GM12878 (cell line): ENCODE measurements at regions not wholly inside any gene's neighbourhood (a gene's known extent, or its start where the extent isn't known, plus 50 kb on each side); places are given as distances from the start of the nearest gene placed in this dataset. TPM values are rescaled to one million over a fixed set of nuclear protein-coding genes. Genes with fewer than 3 reads are reported as not detected.

Experiments used
- ATAC-seq: fragments of 200-7000 bp; cut with Tn5 transposase; 3 replicates; pipeline ENCODE4 v1.9.1; 2020; ENCODE audit warnings: mild to moderate bottlenecking, moderate library complexity
- BruUV-seq: library from RNA; stranded (reverse); fragments of 400-500 nt; replicated peaks from 2 replicates; lab custom pipeline; 2021; lab: Mats Ljungman, UMichigan
- CTCF ChIA-PET: fragments of 300-600 bp; sonication (Branson Sonifier 250); formaldehyde crosslinking; extraction: SDS; loops from one replicate; lab custom pipeline; 2021; ENCODE audit warnings: inconsistent platforms; lab: Yijun Ruan, JAX
- POLR2A ChIA-PET: fragments of 350-600 bp; formaldehyde crosslinking; extraction: SDS; loops from one replicate; lab custom pipeline; 2021; ENCODE audit warnings: inconsistent platforms; lab: Charles Lee
- RAD21 ChIA-PET: fragments of 300-600 bp; sonication (Branson Sonifier 250); formaldehyde crosslinking; loops from one replicate; lab custom pipeline; 2023; ENCODE audit warnings: antibody characterized with exemption; ENCODE audit not compliant: unreplicated experiment; lab: Charles Lee
- SMC1A ChIA-PET: fragments of 300-600 bp; sonication (Branson Sonifier 250); formaldehyde crosslinking; loops from one replicate; lab custom pipeline; 2023; ENCODE audit not compliant: unreplicated experiment, uncharacterized antibody; lab: Charles Lee
- DNase-seq: peaks from one replicate; pipeline ENCODE4 v3.0.0-alpha.2; 2011; ENCODE audit warnings: low read depth, low spot score
- FAIRE-seq: peaks from 3 replicates; lab custom pipeline; 2011; peaks lifted over from hg19 to GRCh38; lab: Jason Lieb, UNC
- H2AFZ ChIP-seq: 2 replicates; pipeline ENCODE4 v1.6.0; 2011; ENCODE audit warnings: low read depth, low read length, control low read depth; ENCODE audit not compliant: control insufficient read depth
- H3K27ac ChIP-seq: 2 replicates; pipeline ENCODE4 v1.5.1; 2011; ENCODE audit warnings: control low read depth; ENCODE audit not compliant: control insufficient read depth, insufficient read depth
- H3K27me3 ChIP-seq, 2 experiments: replicated peaks in 1 of 2; 2 replicates each; pipeline versions ENCODE4 v1.6.0 to v1.6.1; 2011; ENCODE audit warnings: low read length in 1 of 2; ENCODE audit not compliant: control insufficient read depth in 2 of 2, insufficient read depth in 2 of 2
- H3K36me3 ChIP-seq, 2 experiments: 2 replicates each; pipeline ENCODE4 v1.5.1; 2011; ENCODE audit warnings: low read length in 1 of 2; ENCODE audit not compliant: control insufficient read depth in 2 of 2, insufficient read depth in 2 of 2
- H3K4me1 ChIP-seq: 2 replicates; pipeline ENCODE4 v1.6.1; 2011; ENCODE audit warnings: mild to moderate bottlenecking, low read length, moderate library complexity, mixed read lengths; ENCODE audit not compliant: control insufficient read depth, insufficient read depth
- H3K4me2 ChIP-seq: 2 replicates; pipeline ENCODE4 v1.6.0; 2011; ENCODE audit warnings: control low read depth; ENCODE audit not compliant: control insufficient read depth, insufficient read depth
- H3K4me3 ChIP-seq: fragments of 200-600 bp; sonication (generic); 2 replicates; pipeline ENCODE4 v1.5.1; 2016
- H3K79me2 ChIP-seq: 2 replicates; pipeline ENCODE4 v1.6.0; 2011; ENCODE audit warnings: low read length; ENCODE audit not compliant: control insufficient read depth, insufficient read depth
- H3K9ac ChIP-seq: 2 replicates; pipeline ENCODE4 v1.8.0; 2011; ENCODE audit warnings: low read length, control low read depth, mixed read lengths; ENCODE audit not compliant: control insufficient read depth, insufficient read depth
- H3K9me3 ChIP-seq: replicated peaks from 3 replicates; pipeline ENCODE4 v1.5.1; 2011; ENCODE audit warnings: mild to moderate bottlenecking, low read length; ENCODE audit not compliant: control insufficient read depth, insufficient read depth
- H4K20me1 ChIP-seq: 2 replicates; pipeline ENCODE4 v1.6.0; 2011; ENCODE audit not compliant: control insufficient read depth, insufficient read depth
- CHD1 ChIP-seq: IDR thresholded peaks from 2 replicates; pipeline ENCODE4 v1.6.1; 2012; ENCODE audit warnings: low read depth, low read length, improper control_type of control experiment
- EP300 ChIP-seq, 2 experiments: fragments of 150-350 bp in 1 of 2; IDR thresholded peaks; 2 replicates each; pipeline ENCODE4 v1.6.1; 2011 to 2012; ENCODE audit warnings: low read depth in 2 of 2, low read length in 2 of 2, borderline replicate concordance in 1 of 2, improper control_type of control experiment in 1 of 2, inconsistent platforms in 1 of 2; ENCODE audit not compliant: control insufficient read depth in 1 of 2
- MTA3 ChIP-seq: IDR thresholded peaks from 2 replicates; pipeline ENCODE4 v1.6.1; 2012; ENCODE audit warnings: low read length, inconsistent platforms, borderline replicate concordance
- NFYA ChIP-seq: IDR thresholded peaks from 2 replicates; pipeline ENCODE4 v1.6.1; 2011; ENCODE audit warnings: low read depth, mild to moderate bottlenecking, low read length, improper control_type of control experiment, borderline replicate concordance
- SPI1 ChIP-seq: IDR thresholded peaks from 2 replicates; pipeline ENCODE4 v1.6.1; 2011; ENCODE audit warnings: low read depth, mild to moderate bottlenecking, low read length, moderate library complexity, borderline replicate concordance; ENCODE audit not compliant: insufficient read depth
- TARDBP ChIP-seq: IDR thresholded peaks from 2 replicates; pipeline ENCODE4 v1.6.1; 2016; ENCODE audit warnings: borderline replicate concordance
- ZNF217 ChIP-seq: fragments of 450-650 bp; IDR thresholded peaks from 2 replicates; pipeline ENCODE4 v1.6.1; 2017; ENCODE audit warnings: antibody characterized with exemption, mild to moderate bottlenecking
- WGBS: methylation state at CpG from one replicate; pipeline ENCODE4 v1.1.6; 2016; ENCODE audit warnings: low lambda C conversion rate; ENCODE audit not compliant: insufficient replicate concordance, insufficient coverage; ENCODE audit errors: missing lambda C conversion rate; 5-methylcytosine and 5-hydroxymethylcytosine counted together
- in situ Hi-C: fragments of 300-500 bp; cut with MboI; formaldehyde crosslinking; loops from 9 replicates; pipeline ENCODE4 v1.14.3; 2018; ENCODE audit warnings: mixed read lengths
- intact Hi-C: fragments of 100-400 bp; cut with micrococcal nuclease; formaldehyde crosslinking; loops from one replicate; pipeline ENCODE4 v1.14.2; 2022; ENCODE audit not compliant: unreplicated experiment
- small RNA-seq: library from RNA; depleted of rRNA; stranded (forward); fragments of <200 nt; gene quantifications from one replicate; pipeline ENCODE3, GENCODE V24; 2014

- no peak for DNase-seq
- Histone ChIP-seq H4K20me1 (no peaks in the 10 kb centered on the region), H3K9me3 (no peaks in the 10 kb centered on the region), H3K4me2 (no peak overlapping the region), H3K4me3 (no peak overlapping the region), H3K9ac (no peak overlapping the region), H2AFZ (peak overlapping the region; percentile 21), H3K27me3 (no peaks in the 10 kb centered on the region; a peak in 1 of 4 replicates), H3K36me3 (no peaks in the 10 kb centered on the region), H3K79me2 (no peaks in the 10 kb centered on the region), H3K4me1 (no peaks in the 10 kb centered on the region), H3K27ac (no peak overlapping the region)
- in situ Hi-C loops (no loop called here), intact Hi-C loops (no loop called here)
- POLR2A ChIA-PET = no interaction called here
- CTCF ChIA-PET = no interaction called here
- FAIRE-seq = no peak
- 15% methylated on average over 6 of the region's 6 CpGs for WGBS
- BruUV-seq = no TSS peak
- SMC1A ChIA-PET = no interaction called here
- ATAC-seq = peak; percentile 38; the same call in 2 of the 3 replicates
- RAD21 ChIA-PET = no interaction called here
- TF ChIP-seq ZNF217 = no peak
Measured at GRCh38 chr12:96143392-96143791, 50.8 kb upstream of the ELK3 start.

- Histone ChIP-seq H3K4me2 (no peak overlapping the region), H3K4me3 (no peak overlapping the region), H3K4me1 (no peaks in the 10 kb centered on the region), H3K79me2 (no peaks in the 10 kb centered on the region), H3K27ac (no peak overlapping the region), H3K9me3 (no peaks in the 10 kb centered on the region), H2AFZ (peak overlapping the region; percentile 21), H3K36me3 (no peaks in the 10 kb centered on the region), H3K9ac (no peak overlapping the region), H3K27me3 (no peaks in the 10 kb centered on the region; a peak in 1 of 4 replicates), H4K20me1 (no peaks in the 10 kb centered on the region)
- intact Hi-C loops = no loop called here
- POLR2A ChIA-PET = no interaction called here
- CTCF ChIA-PET = interaction anchor here (0.7 kb wide), 1 partner anchor 17 kb away, joined by 3 read pairs; no protein-coding TSS in a partner anchor
- BruUV-seq = no TSS peak
- SMC1A ChIA-PET = no interaction called here
- WGBS = 78% methylated on average over 6 of the region's 6 CpGs
- DNase-seq (no peak), ATAC-seq (no peak), FAIRE-seq (no peak)
- RAD21 ChIA-PET = no interaction called here
- in situ Hi-C loops = no loop called here
- TF ChIP-seq MTA3 = no peak
- no peak for TF ChIP-seq TARDBP
- no peak for TF ChIP-seq SPI1
- TF ChIP-seq NFYA = no peak
- TF ChIP-seq EP300 (IDR thresholded peaks at IDR 0.05; ENCODE audit: borderline replicate concordance in 1 of 2, control insufficient read depth in 1 of 2, low read depth in 2 of 2, low read length in 2 of 2) = no peak
- no peak for TF ChIP-seq CHD1
Measured at GRCh38 chr12:96143827-96144565, 50.2 kb upstream of the ELK3 start.

Small RNA genes in the stretch of these regions (small RNA-seq; reads per million reads assigned to genes)
- not detected for gene RN7SL88P
